SH-SY5Y (cell line): ENCODE measurements at regions not wholly inside any gene's neighbourhood (a gene's known extent, or its start where the extent isn't known, plus 50 kb on each side); places are given as distances from the start of the nearest gene placed in this dataset.

Experiments
- GATA2 ChIP-seq: IDR thresholded peaks from 2 replicates; pipeline ENCODE4 v1.6.1; 2011; ENCODE audit warnings: mild to moderate bottlenecking, low read depth, low read length
- GATA3 ChIP-seq: IDR thresholded peaks from 2 replicates; pipeline ENCODE4 v1.6.1; 2011; ENCODE audit warnings: low read depth, mild to moderate bottlenecking, low read length, moderate library complexity

GRCh38 chr5:154648229-154648628 lies 106.9 kb upstream of the LARP1 start:
- no peak for TF ChIP-seq GATA2
- no peak for TF ChIP-seq GATA3
